GM23338 (cell line): ENCODE measurements at regions not wholly inside any gene's neighbourhood (a gene's known extent, or its start where the extent isn't known, plus 50 kb on each side); places are given as distances from the start of the nearest gene placed in this dataset.

Experiments used
- CREB1 ChIP-seq: fragments of 250-450 bp; sonication (Bioruptor Pico); IDR thresholded peaks from 2 replicates; pipeline ENCODE4 v1.5.0; 2020; ENCODE audit warnings: low read depth, mild to moderate bottlenecking, moderate library complexity
- CTCF ChIP-seq, 2 experiments: fragments of 200-600 bp in 1 of 2; sonication (generic) in 1 of 2; conservative IDR thresholded peaks; 2 replicates each; pipeline versions ENCODE4 v1.5.1 to v1.6.1; 2016 to 2017; ENCODE audit warnings: antibody characterized with exemption in 2 of 2, low read depth in 2 of 2, mild to moderate bottlenecking in 2 of 2, moderate library complexity in 1 of 2
- ETS1 ChIP-seq: IDR thresholded peaks from 2 replicates; pipeline ENCODE4 v1.6.1; 2016; ENCODE audit warnings: antibody characterized with exemption
- EZH2 ChIP-seq: fragments of 200-600 bp; sonication (generic); IDR thresholded peaks from one replicate; pipeline ENCODE4 v1.8.0; 2017; ENCODE audit warnings: antibody characterized with exemption, mild to moderate bottlenecking, low read depth; ENCODE audit not compliant: unreplicated experiment
- EZH2phosphoT487 ChIP-seq: fragments of 200-600 bp; sonication (generic); IDR thresholded peaks from one replicate; pipeline ENCODE4 v1.8.1; 2018; ENCODE audit warnings: antibody characterized with exemption; ENCODE audit not compliant: unreplicated experiment
- JUNB ChIP-seq: IDR thresholded peaks from one replicate; pipeline ENCODE4 v1.6.1; 2016; ENCODE audit warnings: antibody characterized with exemption; ENCODE audit not compliant: unreplicated experiment
- NANOG ChIP-seq: IDR thresholded peaks from 2 replicates; pipeline ENCODE4 v1.6.1; 2016; ENCODE audit warnings: antibody characterized with exemption, borderline replicate concordance
- POLR2AphosphoS5 ChIP-seq: IDR thresholded peaks from 2 replicates; pipeline ENCODE4 v1.6.1; 2016; ENCODE audit warnings: antibody characterized with exemption, low read depth
- REST ChIP-seq: IDR thresholded peaks from one replicate; pipeline ENCODE4 v1.6.1; 2018; ENCODE audit warnings: antibody characterized with exemption; ENCODE audit not compliant: unreplicated experiment
- STAT1 ChIP-seq: IDR thresholded peaks from one replicate; pipeline ENCODE4 v1.6.1; 2016; ENCODE audit warnings: antibody characterized with exemption; ENCODE audit not compliant: unreplicated experiment
- ZNF114 ChIP-seq: fragments of 250-450 bp; sonication (Bioruptor Pico); IDR thresholded peaks from 2 replicates; pipeline ENCODE4 v1.5.0; 2020; ENCODE audit warnings: mild to moderate bottlenecking, moderate library complexity
- ZNF462 ChIP-seq: fragments of 250-450 bp; sonication (Bioruptor Pico); IDR thresholded peaks from 2 replicates; pipeline ENCODE4 v1.5.0; 2020; ENCODE audit warnings: mild to moderate bottlenecking, moderate library complexity

- TF ChIP-seq CTCF (conservative IDR thresholded peaks at IDR 0.05; ENCODE audit: low read depth in 2 of 2), result no peak
- TF ChIP-seq ZNF114, result no peak
- no peak for TF ChIP-seq EZH2
- TF ChIP-seq STAT1, result no peak
- TF ChIP-seq REST, result no peak
- no peak for TF ChIP-seq CREB1 (CRISPR knock-in tag)
- no peak for TF ChIP-seq JUNB
- TF ChIP-seq EZH2phosphoT487, result no peak
- TF ChIP-seq POLR2AphosphoS5, result no peak
- no peak for TF ChIP-seq ETS1
- TF ChIP-seq NANOG, result no peak
- no peak for TF ChIP-seq ZNF462 (CRISPR knock-in tag)
These were observed 452.9 kb downstream of the MATN1 start for GRCh38 chr1:30270461-30270860.
